ENCODE measurements at regions not wholly inside any gene's neighbourhood (a gene's known extent, or its start where the extent isn't known, plus 50 kb on each side); places are given as distances from the start of the nearest gene placed in this dataset.

- Histone ChIP-seq H3K27me3 (replicated peaks; ENCODE audit: control insufficient read depth, insufficient read depth, low read length) (peaks cover 10% of the 10 kb centered on the region), H3K9me3 (ENCODE audit: control insufficient read depth, low read length) (no peaks in the 10 kb centered on the region), H3K36me3 (ENCODE audit: control insufficient read depth, insufficient read depth, low read length, severe bottlenecking) (no peaks in the 10 kb centered on the region), H3K9ac (ENCODE audit: low read length) (no peak overlapping the region), H3K4me1 (ENCODE audit: control insufficient read depth, insufficient read depth, low read length) (peaks cover 8% of the 10 kb centered on the region), H3K4me3 (ENCODE audit: low read length) (no peak overlapping the region)
- DNase-seq (ENCODE audit: low read depth): no peak
Observed at GRCh38 chr9:32716955-32717543, 66.3 kb upstream of the TMEM215 start.

DNA sequence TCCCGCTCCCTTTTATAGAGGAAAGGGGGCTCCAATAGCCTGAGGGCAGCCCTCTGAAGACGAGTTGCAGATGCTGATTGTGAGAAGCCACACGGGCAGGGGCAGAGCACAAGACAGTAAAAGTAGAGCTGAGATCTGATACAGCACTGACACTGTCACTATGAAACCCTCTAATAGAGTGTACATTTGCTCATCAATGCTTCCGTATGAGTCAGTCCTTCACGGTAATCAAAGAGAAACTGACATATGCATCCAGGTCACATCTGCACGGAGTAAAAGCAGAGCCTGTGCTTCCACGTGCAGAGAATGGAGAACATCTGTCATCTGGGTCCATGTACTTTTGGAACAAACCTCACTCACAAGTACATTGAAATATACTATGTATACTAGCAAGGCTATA, 60.6 kb upstream of the TMEM215 start:
- Histone ChIP-seq H3K36me3 (ENCODE audit: control insufficient read depth, insufficient read depth, low read length, severe bottlenecking) (no peaks in the 10 kb centered on the region), H3K27me3 (replicated peaks; ENCODE audit: control insufficient read depth, insufficient read depth, low read length) (peaks cover 22% of the 10 kb centered on the region), H3K4me3 (ENCODE audit: low read length) (no peak overlapping the region), H3K9me3 (ENCODE audit: control insufficient read depth, low read length) (no peaks in the 10 kb centered on the region), H3K4me1 (ENCODE audit: control insufficient read depth, insufficient read depth, low read length) (no peaks in the 10 kb centered on the region), H3K9ac (ENCODE audit: low read length) (no peak overlapping the region)
- DNase-seq (ENCODE audit: low read depth): no peak

GRCh38 chr9:32723789-32724325, 59.5 kb upstream of the TMEM215 start:
- Histone ChIP-seq H3K4me3 (ENCODE audit: low read length) (no peak overlapping the region), H3K4me1 (ENCODE audit: control insufficient read depth, insufficient read depth, low read length) (no peaks in the 10 kb centered on the region), H3K9ac (ENCODE audit: low read length) (no peak overlapping the region), H3K27me3 (replicated peaks; ENCODE audit: control insufficient read depth, insufficient read depth, low read length) (peaks cover 22% of the 10 kb centered on the region), H3K36me3 (ENCODE audit: control insufficient read depth, insufficient read depth, low read length, severe bottlenecking) (no peaks in the 10 kb centered on the region), H3K9me3 (ENCODE audit: control insufficient read depth, low read length) (no peaks in the 10 kb centered on the region)
- no peak for DNase-seq (ENCODE audit: low read depth)

DNA sequence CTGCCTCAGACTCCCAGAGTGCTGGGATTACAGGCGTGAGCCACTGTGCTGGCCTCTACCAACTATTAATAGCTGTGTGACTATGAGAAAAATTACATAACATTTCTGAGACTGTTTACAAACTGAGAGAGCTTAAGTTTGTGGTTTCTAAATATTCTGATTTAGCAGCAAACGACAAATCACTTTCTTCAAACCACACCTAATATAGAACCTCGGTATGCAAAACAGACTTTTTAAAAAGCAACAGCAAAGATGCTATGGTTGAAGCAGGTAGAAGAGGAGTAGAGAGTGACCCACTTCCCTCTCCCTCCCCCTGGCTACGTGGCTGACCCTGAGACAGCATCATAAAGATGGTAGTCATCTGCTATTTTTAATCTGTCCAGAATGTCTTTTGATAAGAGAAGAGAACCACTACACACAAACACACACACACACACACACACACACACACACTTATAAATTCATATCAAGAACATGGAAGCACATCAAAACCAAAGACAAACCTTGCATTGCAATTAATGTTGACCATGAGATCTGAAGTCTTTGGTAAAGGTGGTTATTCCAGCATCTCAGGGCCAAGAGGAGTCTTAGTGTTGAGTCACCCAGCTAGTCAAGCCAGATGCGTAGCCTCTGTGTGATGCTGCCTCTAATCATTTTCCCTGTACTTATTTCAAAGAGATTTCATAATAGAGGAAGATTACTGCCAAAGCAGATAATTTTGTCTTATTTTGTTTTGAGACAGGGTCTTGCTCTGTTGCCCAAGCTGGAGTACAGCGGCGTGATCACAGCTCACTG, 58.1 kb upstream of the TMEM215 start:
- DNase-seq (ENCODE audit: low read depth): no peak
- Histone ChIP-seq H3K36me3 (ENCODE audit: control insufficient read depth, insufficient read depth, low read length, severe bottlenecking) (no peaks in the 10 kb centered on the region), H3K27me3 (replicated peaks; ENCODE audit: control insufficient read depth, insufficient read depth, low read length) (peaks cover 19% of the 10 kb centered on the region), H3K9me3 (ENCODE audit: control insufficient read depth, low read length) (no peaks in the 10 kb centered on the region), H3K9ac (ENCODE audit: low read length) (no peak overlapping the region), H3K4me1 (ENCODE audit: control insufficient read depth, insufficient read depth, low read length) (no peaks in the 10 kb centered on the region), H3K4me3 (ENCODE audit: low read length) (no peak overlapping the region)

DNA sequence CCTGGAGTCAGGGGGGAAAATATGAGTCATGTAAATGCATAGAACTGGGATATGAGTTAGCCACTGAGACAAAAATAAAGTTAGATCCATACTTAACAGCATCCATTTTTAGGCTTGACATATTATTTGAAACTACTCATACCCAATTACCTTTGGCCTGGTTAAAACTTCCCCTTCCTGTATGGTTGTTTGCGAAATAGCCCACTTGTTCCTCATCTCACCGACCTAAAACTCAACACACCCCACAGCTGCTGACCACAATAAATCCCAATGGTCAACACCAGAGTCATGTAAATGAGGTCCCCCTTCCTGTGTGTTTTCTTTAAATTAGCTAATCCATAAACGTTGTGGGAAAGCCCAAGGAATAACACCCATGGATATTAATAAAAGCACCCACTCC, 55.2 kb upstream of the TMEM215 start:
- Histone ChIP-seq H3K4me1 (ENCODE audit: control insufficient read depth, insufficient read depth, low read length) (no peaks in the 10 kb centered on the region), H3K4me3 (ENCODE audit: low read length) (no peak overlapping the region), H3K9ac (ENCODE audit: low read length) (no peak overlapping the region), H3K27me3 (replicated peaks; ENCODE audit: control insufficient read depth, insufficient read depth, low read length) (peaks cover 6% of the 10 kb centered on the region), H3K9me3 (ENCODE audit: control insufficient read depth, low read length) (no peaks in the 10 kb centered on the region), H3K36me3 (ENCODE audit: control insufficient read depth, insufficient read depth, low read length, severe bottlenecking) (no peaks in the 10 kb centered on the region)
- no peak for DNase-seq (ENCODE audit: low read depth)

Data from adipocyte (in vitro differentiated cells).